Endothelial cell (in vitro differentiated cells): ENCODE measurements at regions not wholly inside any gene's neighbourhood (a gene's known extent, or its start where the extent isn't known, plus 50 kb on each side); places are given as distances from the start of the nearest gene placed in this dataset.

Source experiments
- DNase-seq: peaks from one replicate; pipeline ENCODE4 v3.0.0; 2021; ENCODE audit warnings: low spot score
- H3K27ac Mint-ChIP-seq: one replicate; pipeline ENCODE4 v1.8.0; 2021; ENCODE audit warnings: mixed read lengths, inconsistent platforms; ENCODE audit not compliant: unreplicated experiment
- H3K27me3 Mint-ChIP-seq: one replicate; pipeline ENCODE4 v1.8.0; 2021; ENCODE audit warnings: mild to moderate bottlenecking, moderate library complexity, mixed read lengths, inconsistent platforms; ENCODE audit not compliant: unreplicated experiment
- H3K36me3 Mint-ChIP-seq: one replicate; pipeline ENCODE4 v1.8.0; 2021; ENCODE audit warnings: mild to moderate bottlenecking, low read depth, mixed read lengths, inconsistent platforms; ENCODE audit not compliant: unreplicated experiment
- H3K4me1 Mint-ChIP-seq: one replicate; pipeline ENCODE4 v1.8.0; 2021; ENCODE audit warnings: mild to moderate bottlenecking, mixed read lengths, inconsistent platforms; ENCODE audit not compliant: unreplicated experiment
- H3K4me3 Mint-ChIP-seq: one replicate; pipeline ENCODE4 v1.8.0; 2021; ENCODE audit warnings: mild to moderate bottlenecking, mixed read lengths, inconsistent platforms; ENCODE audit not compliant: unreplicated experiment
- H3K9me3 Mint-ChIP-seq: one replicate; pipeline ENCODE4 v1.8.0; 2021; ENCODE audit warnings: mixed read lengths, inconsistent platforms; ENCODE audit not compliant: unreplicated experiment
- TF ChIP-seq, protein P1 (sequence below): fragments of 200-600 bp; sonication (generic); IDR thresholded peaks from one replicate; pipeline ENCODE4 v1.5.0; 2021; ENCODE audit warnings: antibody characterized with exemption; ENCODE audit not compliant: unreplicated experiment

DNA sequence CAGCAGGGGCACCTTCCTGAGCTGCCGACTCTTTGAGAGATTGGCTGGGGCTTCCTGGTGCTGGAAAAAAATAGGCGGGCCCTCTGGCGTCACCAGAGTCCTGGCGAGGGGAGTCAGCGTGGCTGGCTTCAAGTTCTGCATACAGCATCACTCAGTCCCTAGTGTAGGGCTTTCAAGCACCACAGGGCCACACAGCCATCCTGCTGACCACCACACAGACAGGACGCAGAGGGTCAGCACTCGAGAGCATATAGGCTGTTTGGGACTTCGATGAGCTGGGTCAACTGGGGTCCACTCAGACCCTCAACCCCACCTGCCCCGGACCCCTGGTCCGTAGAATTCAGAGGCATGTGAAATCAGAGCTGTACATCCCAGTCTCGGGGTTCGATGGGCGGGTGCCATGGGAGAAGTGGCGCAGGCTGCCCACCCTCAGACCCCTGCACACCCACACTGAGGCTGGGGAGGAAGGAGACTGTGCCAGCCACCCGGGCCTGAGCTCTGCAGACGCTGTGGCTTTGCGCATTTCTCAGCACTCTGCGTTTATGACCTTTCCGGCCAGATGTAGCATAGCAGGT is 1131.9 kb downstream of the BRD1 start:
- Mint-ChIP-seq H3K9me3 (no peaks in the 10 kb centered on the region), H3K27ac (no peak overlapping the region), H3K36me3 (no peaks in the 10 kb centered on the region), H3K27me3 (peaks cover 4% of the 10 kb centered on the region), H3K4me1 (no peaks in the 10 kb centered on the region), H3K4me3 (no peak overlapping the region)
- TF ChIP-seq, protein P1, sequence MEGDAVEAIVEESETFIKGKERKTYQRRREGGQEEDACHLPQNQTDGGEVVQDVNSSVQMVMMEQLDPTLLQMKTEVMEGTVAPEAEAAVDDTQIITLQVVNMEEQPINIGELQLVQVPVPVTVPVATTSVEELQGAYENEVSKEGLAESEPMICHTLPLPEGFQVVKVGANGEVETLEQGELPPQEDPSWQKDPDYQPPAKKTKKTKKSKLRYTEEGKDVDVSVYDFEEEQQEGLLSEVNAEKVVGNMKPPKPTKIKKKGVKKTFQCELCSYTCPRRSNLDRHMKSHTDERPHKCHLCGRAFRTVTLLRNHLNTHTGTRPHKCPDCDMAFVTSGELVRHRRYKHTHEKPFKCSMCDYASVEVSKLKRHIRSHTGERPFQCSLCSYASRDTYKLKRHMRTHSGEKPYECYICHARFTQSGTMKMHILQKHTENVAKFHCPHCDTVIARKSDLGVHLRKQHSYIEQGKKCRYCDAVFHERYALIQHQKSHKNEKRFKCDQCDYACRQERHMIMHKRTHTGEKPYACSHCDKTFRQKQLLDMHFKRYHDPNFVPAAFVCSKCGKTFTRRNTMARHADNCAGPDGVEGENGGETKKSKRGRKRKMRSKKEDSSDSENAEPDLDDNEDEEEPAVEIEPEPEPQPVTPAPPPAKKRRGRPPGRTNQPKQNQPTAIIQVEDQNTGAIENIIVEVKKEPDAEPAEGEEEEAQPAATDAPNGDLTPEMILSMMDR, result no peak
- DNase-seq, result no peak

DNA sequence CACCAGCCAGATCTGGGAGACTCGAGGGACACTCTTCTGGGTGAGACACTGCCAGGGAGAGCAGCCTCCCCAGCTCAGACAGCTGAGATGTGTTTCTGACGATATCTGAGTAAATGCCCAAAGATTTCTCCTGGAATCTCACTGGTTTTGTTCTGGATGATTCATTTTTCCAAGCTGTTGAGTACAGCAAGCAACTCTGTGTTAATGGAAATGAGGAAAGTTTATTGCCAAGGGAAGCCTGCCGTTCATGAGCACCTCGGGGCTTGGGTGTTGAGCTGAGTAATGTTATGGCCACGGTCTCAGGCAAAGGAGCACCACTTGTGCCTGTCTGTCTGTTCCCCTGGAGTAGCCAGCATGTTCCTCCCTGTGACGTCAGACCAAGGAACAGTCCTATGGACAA is 1132.4 kb downstream of the BRD1 start:
- Mint-ChIP-seq H3K27me3 (peaks cover 4% of the 10 kb centered on the region), H3K9me3 (no peaks in the 10 kb centered on the region), H3K4me3 (no peak overlapping the region), H3K4me1 (no peaks in the 10 kb centered on the region), H3K36me3 (no peaks in the 10 kb centered on the region), H3K27ac (no peak overlapping the region)
- no peak for DNase-seq
- TF ChIP-seq, protein P1, result no peak

DNA sequence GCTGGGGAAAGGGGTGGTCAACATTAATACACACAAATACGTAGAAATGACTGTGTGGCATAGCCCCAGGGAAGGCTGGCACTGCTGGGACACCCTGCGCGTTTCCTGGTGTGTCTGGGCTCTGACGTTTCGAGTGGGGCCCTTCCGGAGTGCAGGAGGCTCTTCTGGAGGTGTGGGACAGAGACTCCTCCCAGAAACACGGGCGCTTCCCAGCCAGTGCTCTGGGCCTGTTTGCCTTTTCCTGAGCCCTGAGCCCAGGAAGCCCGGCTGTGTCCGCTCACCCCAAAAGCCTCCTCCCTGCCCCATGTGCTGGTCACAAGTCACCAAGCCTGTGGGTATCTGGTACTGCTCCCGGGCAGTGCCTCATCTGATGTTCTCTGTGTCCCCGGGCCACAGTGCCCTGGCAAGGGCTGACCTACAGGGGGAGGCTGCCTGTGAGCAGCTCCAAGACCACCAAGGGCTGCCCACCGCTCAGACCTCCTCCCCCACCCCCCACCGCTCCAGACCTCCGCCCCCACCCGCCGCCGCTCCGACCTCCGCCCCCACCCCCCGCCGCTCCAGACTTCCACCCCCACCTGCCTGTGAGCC is 1133.3 kb downstream of the BRD1 start:
- Mint-ChIP-seq H3K4me1 (no peaks in the 10 kb centered on the region), H3K36me3 (no peaks in the 10 kb centered on the region), H3K9me3 (no peaks in the 10 kb centered on the region), H3K27me3 (peaks cover 4% of the 10 kb centered on the region), H3K4me3 (no peak overlapping the region), H3K27ac (no peak overlapping the region)
- no peak for DNase-seq
- TF ChIP-seq, protein P1, result no peak

DNA sequence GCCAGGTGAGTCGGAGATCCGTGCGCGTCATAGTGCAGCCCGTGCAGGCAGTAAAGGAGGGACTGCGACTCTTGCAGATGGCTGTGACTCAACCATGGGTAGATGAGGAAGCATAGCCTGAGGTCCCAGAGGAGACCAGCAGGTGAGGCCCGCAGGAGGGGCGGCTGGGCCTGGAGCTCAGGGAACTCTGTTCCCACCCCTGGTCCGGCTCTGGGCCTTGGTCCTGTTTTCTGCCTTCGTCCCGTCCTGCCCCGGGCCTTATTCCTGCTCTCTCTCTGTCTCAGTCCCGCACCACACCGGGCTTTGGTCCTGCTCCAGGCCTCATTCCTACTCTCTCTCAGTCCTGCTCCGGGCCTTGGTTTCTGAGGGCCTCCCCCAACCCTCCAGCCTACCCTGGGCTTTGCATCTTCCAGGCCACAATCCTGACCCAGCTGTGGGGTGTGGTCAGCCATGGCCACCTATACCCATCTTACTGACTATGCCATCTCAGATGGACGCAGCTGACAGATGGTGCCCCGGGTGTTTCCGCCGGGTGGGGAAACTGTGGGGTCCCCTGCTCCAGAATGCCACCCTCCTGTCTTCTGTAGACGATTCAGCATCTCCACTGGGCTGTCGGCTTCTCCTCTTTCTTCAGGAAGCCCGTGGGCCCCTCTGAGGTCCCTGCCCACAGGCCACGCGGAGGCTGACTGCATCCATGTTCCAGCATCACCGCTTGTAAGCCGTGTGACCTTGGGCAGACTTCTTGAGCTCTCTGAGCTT is 1134.1 kb downstream of the BRD1 start:
- H3K9me3 Mint-ChIP-seq, result no peaks in the 10 kb centered on the region
- H3K4me3 Mint-ChIP-seq, result no peak overlapping the region
- TF ChIP-seq, protein P1, result no peak
- no peaks in the 10 kb centered on the region for H3K36me3 Mint-ChIP-seq
- H3K27me3 Mint-ChIP-seq, result peaks cover 4% of the 10 kb centered on the region
- no peaks in the 10 kb centered on the region for H3K4me1 Mint-ChIP-seq
- no peak overlapping the region for H3K27ac Mint-ChIP-seq
- no peak for DNase-seq
